GM12878 (cell line): ENCODE measurements at regions not wholly inside any gene's neighbourhood (a gene's known extent, or its start where the extent isn't known, plus 50 kb on each side); places are given as distances from the start of the nearest gene placed in this dataset.

Experiments used
- ATF2 ChIP-seq: IDR thresholded peaks from 2 replicates; pipeline ENCODE4 v1.6.1; 2012; ENCODE audit warnings: low read length, inconsistent platforms
- CHD4 ChIP-seq: fragments of 200-600 bp; sonication (generic); IDR thresholded peaks from 2 replicates; pipeline ENCODE4 v1.6.1; 2016; ENCODE audit warnings: mild to moderate bottlenecking
- CTCF ChIP-seq, 3 experiments: IDR thresholded peaks in 2 of 3; conservative IDR thresholded peaks in 1 of 3; 2 replicates each; pipeline ENCODE4 v1.5.1; 2011; ENCODE audit warnings: low read depth in 3 of 3, low read length in 3 of 3, mild to moderate bottlenecking in 3 of 3, control low read depth in 2 of 3, moderate library complexity in 2 of 3, inconsistent platforms in 1 of 3, mixed read lengths in 1 of 3; ENCODE audit not compliant: control insufficient read depth in 2 of 3, insufficient read depth in 1 of 3; ENCODE audit errors: extremely low read depth in 1 of 3
- HCFC1 ChIP-seq: fragments of 150-350 bp; IDR thresholded peaks from 2 replicates; pipeline ENCODE4 v1.6.1; 2014; ENCODE audit warnings: low read length
- HDAC2 ChIP-seq: fragments of 200-600 bp; sonication (generic); IDR thresholded peaks from 2 replicates; pipeline ENCODE4 v1.6.1; 2017
- JUND ChIP-seq: IDR thresholded peaks from 2 replicates; pipeline ENCODE4 v1.6.1; 2012; ENCODE audit warnings: low read depth, mild to moderate bottlenecking, low read length, improper control_type of control experiment, moderate library complexity
- NFIC ChIP-seq: IDR thresholded peaks from 2 replicates; pipeline ENCODE4 v1.6.1; 2012; ENCODE audit warnings: low read depth, mild to moderate bottlenecking, inconsistent platforms, low read length, moderate library complexity
- NFYB ChIP-seq: IDR thresholded peaks from 2 replicates; pipeline ENCODE4 v1.6.1; 2011; ENCODE audit warnings: low read depth, mild to moderate bottlenecking, low read length, improper control_type of control experiment, moderate library complexity; ENCODE audit not compliant: insufficient read depth
- RUNX3 ChIP-seq: IDR thresholded peaks from 2 replicates; pipeline ENCODE4 v1.6.1; 2012; ENCODE audit warnings: low read length, inconsistent platforms
- SPI1 ChIP-seq: IDR thresholded peaks from 2 replicates; pipeline ENCODE4 v1.6.1; 2011; ENCODE audit warnings: low read depth, mild to moderate bottlenecking, low read length, moderate library complexity, borderline replicate concordance; ENCODE audit not compliant: insufficient read depth
- TAF1 ChIP-seq: IDR thresholded peaks from 2 replicates; pipeline ENCODE4 v1.6.1; 2011; ENCODE audit warnings: mild to moderate bottlenecking, low read depth, low read length, borderline replicate concordance
- ZNF274 ChIP-seq: IDR thresholded peaks from one replicate; pipeline ENCODE4 v1.8.0; 2011; ENCODE audit not compliant: insufficient read length, insufficient read depth
- TF ChIP-seq, protein P1 (sequence below): IDR thresholded peaks from 2 replicates; pipeline ENCODE4 v1.6.1; 2011; ENCODE audit warnings: borderline replicate concordance, low read depth, mild to moderate bottlenecking, moderate library complexity, low read length; ENCODE audit not compliant: insufficient read depth, poor library complexity, severe bottlenecking
- TF ChIP-seq, protein P2 (sequence below): IDR thresholded peaks from 2 replicates; pipeline ENCODE4 v1.6.1; 2012; ENCODE audit warnings: mild to moderate bottlenecking, low read depth, low read length

DNA sequence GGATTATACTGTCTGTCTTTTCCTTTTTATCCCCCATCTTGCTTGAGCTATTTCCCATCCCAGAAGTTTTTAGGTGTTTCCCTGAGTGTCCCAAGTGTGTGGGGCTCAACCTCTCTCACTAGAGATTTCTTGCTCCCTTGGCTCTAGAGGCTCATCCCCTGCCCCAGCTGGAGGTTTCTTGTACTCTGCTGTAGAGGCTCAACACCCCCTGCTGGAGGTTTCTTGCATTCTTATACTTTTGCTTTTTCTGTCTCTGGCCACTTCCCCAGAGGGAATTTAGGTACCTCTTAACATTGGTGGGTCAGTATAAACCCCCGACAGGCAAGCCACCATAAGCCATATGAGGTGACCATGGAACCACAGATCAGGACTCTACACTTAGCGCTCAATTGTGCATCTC is 114.2 kb upstream of the FAM3C start:
- no peak for TF ChIP-seq HCFC1
- TF ChIP-seq CTCF (IDR thresholded peaks at IDR 0.05 in 2 of 3, conservative IDR thresholded peaks at IDR 0.05 in 1 of 3; ENCODE audit: control insufficient read depth in 2 of 3, extremely low read depth in 1 of 3, insufficient read depth in 1 of 3, low read depth in 3 of 3, low read length in 3 of 3) = no peak
- TF ChIP-seq, protein P1, sequence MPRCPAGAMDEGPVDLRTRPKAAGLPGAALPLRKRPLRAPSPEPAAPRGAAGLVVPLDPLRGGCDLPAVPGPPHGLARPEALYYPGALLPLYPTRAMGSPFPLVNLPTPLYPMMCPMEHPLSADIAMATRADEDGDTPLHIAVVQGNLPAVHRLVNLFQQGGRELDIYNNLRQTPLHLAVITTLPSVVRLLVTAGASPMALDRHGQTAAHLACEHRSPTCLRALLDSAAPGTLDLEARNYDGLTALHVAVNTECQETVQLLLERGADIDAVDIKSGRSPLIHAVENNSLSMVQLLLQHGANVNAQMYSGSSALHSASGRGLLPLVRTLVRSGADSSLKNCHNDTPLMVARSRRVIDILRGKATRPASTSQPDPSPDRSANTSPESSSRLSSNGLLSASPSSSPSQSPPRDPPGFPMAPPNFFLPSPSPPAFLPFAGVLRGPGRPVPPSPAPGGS = no peak
- TF ChIP-seq ATF2 = no peak
- TF ChIP-seq NFIC = no peak
- no peak for TF ChIP-seq SPI1
- no peak for TF ChIP-seq RUNX3
- no peak for TF ChIP-seq HDAC2
- no peak for TF ChIP-seq ZNF274
- TF ChIP-seq, protein P2, sequence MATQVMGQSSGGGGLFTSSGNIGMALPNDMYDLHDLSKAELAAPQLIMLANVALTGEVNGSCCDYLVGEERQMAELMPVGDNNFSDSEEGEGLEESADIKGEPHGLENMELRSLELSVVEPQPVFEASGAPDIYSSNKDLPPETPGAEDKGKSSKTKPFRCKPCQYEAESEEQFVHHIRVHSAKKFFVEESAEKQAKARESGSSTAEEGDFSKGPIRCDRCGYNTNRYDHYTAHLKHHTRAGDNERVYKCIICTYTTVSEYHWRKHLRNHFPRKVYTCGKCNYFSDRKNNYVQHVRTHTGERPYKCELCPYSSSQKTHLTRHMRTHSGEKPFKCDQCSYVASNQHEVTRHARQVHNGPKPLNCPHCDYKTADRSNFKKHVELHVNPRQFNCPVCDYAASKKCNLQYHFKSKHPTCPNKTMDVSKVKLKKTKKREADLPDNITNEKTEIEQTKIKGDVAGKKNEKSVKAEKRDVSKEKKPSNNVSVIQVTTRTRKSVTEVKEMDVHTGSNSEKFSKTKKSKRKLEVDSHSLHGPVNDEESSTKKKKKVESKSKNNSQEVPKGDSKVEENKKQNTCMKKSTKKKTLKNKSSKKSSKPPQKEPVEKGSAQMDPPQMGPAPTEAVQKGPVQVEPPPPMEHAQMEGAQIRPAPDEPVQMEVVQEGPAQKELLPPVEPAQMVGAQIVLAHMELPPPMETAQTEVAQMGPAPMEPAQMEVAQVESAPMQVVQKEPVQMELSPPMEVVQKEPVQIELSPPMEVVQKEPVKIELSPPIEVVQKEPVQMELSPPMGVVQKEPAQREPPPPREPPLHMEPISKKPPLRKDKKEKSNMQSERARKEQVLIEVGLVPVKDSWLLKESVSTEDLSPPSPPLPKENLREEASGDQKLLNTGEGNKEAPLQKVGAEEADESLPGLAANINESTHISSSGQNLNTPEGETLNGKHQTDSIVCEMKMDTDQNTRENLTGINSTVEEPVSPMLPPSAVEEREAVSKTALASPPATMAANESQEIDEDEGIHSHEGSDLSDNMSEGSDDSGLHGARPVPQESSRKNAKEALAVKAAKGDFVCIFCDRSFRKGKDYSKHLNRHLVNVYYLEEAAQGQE = no peak
- no peak for TF ChIP-seq NFYB
- no peak for TF ChIP-seq JUND
- no peak for TF ChIP-seq CHD4
- no peak for TF ChIP-seq TAF1
